ENCODE measurements at regions not wholly inside any gene's neighbourhood (a gene's known extent, or its start where the extent isn't known, plus 50 kb on each side); places are given as distances from the start of the nearest gene placed in this dataset.

DNA sequence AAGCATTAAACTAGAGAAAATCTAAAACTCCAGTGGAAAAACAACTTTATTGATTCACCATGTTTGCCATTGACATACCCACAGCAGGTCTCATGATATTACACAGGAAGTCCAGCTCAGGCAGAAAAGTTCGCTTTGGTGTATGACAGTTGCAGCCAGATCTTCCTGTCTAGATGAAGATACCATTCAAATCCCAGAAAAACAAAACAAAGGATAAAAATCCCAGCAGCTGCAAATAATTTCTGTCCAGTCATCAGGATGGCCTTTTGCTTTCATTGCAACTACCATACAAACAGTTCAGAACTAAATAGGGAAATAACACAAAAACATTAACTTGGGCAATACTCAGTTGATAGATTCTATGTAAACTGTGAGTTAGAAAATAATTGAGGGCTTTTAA lies 136.0 kb upstream of the NREP start:
- no peak for ATAC-seq
- TF ChIP-seq SIN3A (IDR thresholded peaks at IDR 0.05; ENCODE audit: borderline replicate concordance, insufficient read depth, low read depth, low read length) (no peak), TCF7L2 (IDR thresholded peaks at IDR 0.05; ENCODE audit: low read depth, low read length) (no peak), POLR2AphosphoS5 (IDR thresholded peaks at IDR 0.05; ENCODE audit: low read depth, low read length) (no peak)
- TF ChIP-seq, protein P1, sequence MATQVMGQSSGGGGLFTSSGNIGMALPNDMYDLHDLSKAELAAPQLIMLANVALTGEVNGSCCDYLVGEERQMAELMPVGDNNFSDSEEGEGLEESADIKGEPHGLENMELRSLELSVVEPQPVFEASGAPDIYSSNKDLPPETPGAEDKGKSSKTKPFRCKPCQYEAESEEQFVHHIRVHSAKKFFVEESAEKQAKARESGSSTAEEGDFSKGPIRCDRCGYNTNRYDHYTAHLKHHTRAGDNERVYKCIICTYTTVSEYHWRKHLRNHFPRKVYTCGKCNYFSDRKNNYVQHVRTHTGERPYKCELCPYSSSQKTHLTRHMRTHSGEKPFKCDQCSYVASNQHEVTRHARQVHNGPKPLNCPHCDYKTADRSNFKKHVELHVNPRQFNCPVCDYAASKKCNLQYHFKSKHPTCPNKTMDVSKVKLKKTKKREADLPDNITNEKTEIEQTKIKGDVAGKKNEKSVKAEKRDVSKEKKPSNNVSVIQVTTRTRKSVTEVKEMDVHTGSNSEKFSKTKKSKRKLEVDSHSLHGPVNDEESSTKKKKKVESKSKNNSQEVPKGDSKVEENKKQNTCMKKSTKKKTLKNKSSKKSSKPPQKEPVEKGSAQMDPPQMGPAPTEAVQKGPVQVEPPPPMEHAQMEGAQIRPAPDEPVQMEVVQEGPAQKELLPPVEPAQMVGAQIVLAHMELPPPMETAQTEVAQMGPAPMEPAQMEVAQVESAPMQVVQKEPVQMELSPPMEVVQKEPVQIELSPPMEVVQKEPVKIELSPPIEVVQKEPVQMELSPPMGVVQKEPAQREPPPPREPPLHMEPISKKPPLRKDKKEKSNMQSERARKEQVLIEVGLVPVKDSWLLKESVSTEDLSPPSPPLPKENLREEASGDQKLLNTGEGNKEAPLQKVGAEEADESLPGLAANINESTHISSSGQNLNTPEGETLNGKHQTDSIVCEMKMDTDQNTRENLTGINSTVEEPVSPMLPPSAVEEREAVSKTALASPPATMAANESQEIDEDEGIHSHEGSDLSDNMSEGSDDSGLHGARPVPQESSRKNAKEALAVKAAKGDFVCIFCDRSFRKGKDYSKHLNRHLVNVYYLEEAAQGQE (IDR thresholded peaks at IDR 0.05; ENCODE audit: insufficient read depth in 1 of 2, low read depth in 2 of 2, low read length in 1 of 2) = no peak
- TF ChIP-seq, protein P2, sequence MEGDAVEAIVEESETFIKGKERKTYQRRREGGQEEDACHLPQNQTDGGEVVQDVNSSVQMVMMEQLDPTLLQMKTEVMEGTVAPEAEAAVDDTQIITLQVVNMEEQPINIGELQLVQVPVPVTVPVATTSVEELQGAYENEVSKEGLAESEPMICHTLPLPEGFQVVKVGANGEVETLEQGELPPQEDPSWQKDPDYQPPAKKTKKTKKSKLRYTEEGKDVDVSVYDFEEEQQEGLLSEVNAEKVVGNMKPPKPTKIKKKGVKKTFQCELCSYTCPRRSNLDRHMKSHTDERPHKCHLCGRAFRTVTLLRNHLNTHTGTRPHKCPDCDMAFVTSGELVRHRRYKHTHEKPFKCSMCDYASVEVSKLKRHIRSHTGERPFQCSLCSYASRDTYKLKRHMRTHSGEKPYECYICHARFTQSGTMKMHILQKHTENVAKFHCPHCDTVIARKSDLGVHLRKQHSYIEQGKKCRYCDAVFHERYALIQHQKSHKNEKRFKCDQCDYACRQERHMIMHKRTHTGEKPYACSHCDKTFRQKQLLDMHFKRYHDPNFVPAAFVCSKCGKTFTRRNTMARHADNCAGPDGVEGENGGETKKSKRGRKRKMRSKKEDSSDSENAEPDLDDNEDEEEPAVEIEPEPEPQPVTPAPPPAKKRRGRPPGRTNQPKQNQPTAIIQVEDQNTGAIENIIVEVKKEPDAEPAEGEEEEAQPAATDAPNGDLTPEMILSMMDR (IDR thresholded peaks at IDR 0.05) = no peak
- no TSS peak for BruUV-seq (replicated peaks)
- no peak for DNase-seq (ENCODE audit: low read depth, low spot score)
- H3K4me3 ChIP-seq (ENCODE audit: low read depth in 2 of 2, low read length in 2 of 2) = no peak overlapping the region
- H3K27me3 ChIP-seq (ENCODE audit: control insufficient read depth, insufficient read depth, low read length) = no peaks in the 10 kb centered on the region
- H3K4me1 ChIP-seq (ENCODE audit: control insufficient read depth, insufficient read depth, low read length) = no peaks in the 10 kb centered on the region
- in situ Hi-C loops (cut with HindIII; ENCODE audit: low pct_unique_long_range_greater_than_20kb, low sequenced_read_pairs) = no loop called here
- CTCF ChIA-PET = no interaction called here
- intact Hi-C loops (cut with micrococcal nuclease; ENCODE audit: unreplicated experiment) = no loop called here
- H3K27ac ChIP-seq (ENCODE audit: low read length) = no peak overlapping the region
- H3K9me3 ChIP-seq (ENCODE audit: control insufficient read depth, insufficient read depth, low read depth, low read length) = no peaks in the 10 kb centered on the region
- POLR2A ChIA-PET = no interaction called here
- no peaks in the 10 kb centered on the region for H3K36me3 ChIP-seq (ENCODE audit: control insufficient read depth, insufficient read depth, low read length)

DNA sequence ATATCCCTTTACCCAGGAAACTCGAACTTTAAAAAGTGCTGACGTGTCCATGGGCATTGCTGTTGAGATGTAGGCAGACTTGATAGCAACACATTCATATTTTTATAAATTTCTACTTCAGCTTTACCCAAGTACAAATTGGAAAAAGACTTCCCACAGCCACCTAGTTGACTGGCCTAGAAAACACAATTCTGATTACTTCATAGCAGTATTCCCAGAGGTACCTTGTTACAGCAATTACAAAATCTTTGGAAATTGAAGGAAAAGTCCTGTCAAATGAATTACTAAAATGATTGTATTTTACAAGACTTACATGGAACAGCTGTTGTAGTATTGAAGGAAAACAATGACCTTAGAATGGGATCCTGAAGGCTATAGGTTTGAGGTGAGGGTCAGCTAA lies 130.7 kb upstream of the NREP start:
- Histone ChIP-seq H3K4me3 (ENCODE audit: low read depth in 2 of 2, low read length in 2 of 2) (no peak overlapping the region), H3K36me3 (ENCODE audit: control insufficient read depth, insufficient read depth, low read length) (no peaks in the 10 kb centered on the region), H3K27me3 (ENCODE audit: control insufficient read depth, insufficient read depth, low read length) (no peaks in the 10 kb centered on the region), H3K27ac (ENCODE audit: low read length) (no peak overlapping the region), H3K9me3 (ENCODE audit: control insufficient read depth, insufficient read depth, low read depth, low read length) (no peaks in the 10 kb centered on the region), H3K4me1 (ENCODE audit: control insufficient read depth, insufficient read depth, low read length) (no peaks in the 10 kb centered on the region)
- in situ Hi-C loops (cut with HindIII; ENCODE audit: low pct_unique_long_range_greater_than_20kb, low sequenced_read_pairs) = no loop called here
- intact Hi-C loops (cut with micrococcal nuclease; ENCODE audit: unreplicated experiment) = no loop called here
- no peak for TF ChIP-seq TCF7L2 (IDR thresholded peaks at IDR 0.05; ENCODE audit: low read depth, low read length)
- TF ChIP-seq SIN3A (IDR thresholded peaks at IDR 0.05; ENCODE audit: borderline replicate concordance, insufficient read depth, low read depth, low read length) = no peak
- TF ChIP-seq, protein P2 (IDR thresholded peaks at IDR 0.05) = no peak
- no peak for TF ChIP-seq POLR2AphosphoS5 (IDR thresholded peaks at IDR 0.05; ENCODE audit: low read depth, low read length)
- TF ChIP-seq, protein P1 (IDR thresholded peaks at IDR 0.05; ENCODE audit: insufficient read depth in 1 of 2, low read depth in 2 of 2, low read length in 1 of 2) = no peak
- BruUV-seq (replicated peaks) = no TSS peak
- DNase-seq (ENCODE audit: low read depth, low spot score) = no peak
- ChIA-PET CTCF (no interaction called here), POLR2A (no interaction called here)
- ATAC-seq = no peak

All from Panc1 (cell line).